K562 (cell line): ENCODE measurements at regions not wholly inside any gene's neighbourhood (a gene's known extent, or its start where the extent isn't known, plus 50 kb on each side); places are given as distances from the start of the nearest gene placed in this dataset.

Experiments used
- ATAC-seq: fragments of 200-7000 bp; cut with Tn5 transposase; 3 replicates; pipeline ENCODE4 v1.9.1; 2020; ENCODE audit warnings: moderate library complexity
- BruUV-seq: library from RNA; stranded (reverse); fragments of 400-500 nt; replicated peaks from 2 replicates; lab custom pipeline; 2021; lab: Mats Ljungman, UMichigan
- CTCF ChIA-PET: fragments of 300-600 bp; formaldehyde crosslinking; extraction: SDS; loops from one replicate; lab custom pipeline; 2021; ENCODE audit warnings: low intra/inter-chr PET ratio; lab: Yijun Ruan, JAX
- POLR2A ChIA-PET: fragments of 300-600, 350-650 bp; sonication (Branson Sonifier 250); formaldehyde crosslinking; extraction: SDS; loops from one replicate; lab custom pipeline; 2021; ENCODE audit warnings: antibody characterized with exemption, inconsistent platforms; lab: Yijun Ruan, JAX
- DNase-seq, 4 experiments: peaks; one replicate each; pipeline versions ENCODE4 v3.0.0 to v3.0.0-alpha.2; 2011 to 2018; ENCODE audit warnings: low spot score in 3 of 4, mixed read lengths in 3 of 4; ENCODE audit errors: extremely low read depth in 1 of 4
- FAIRE-seq: peaks from 2 replicates; lab custom pipeline; 2011; peaks lifted over from hg19 to GRCh38; lab: Jason Lieb, UNC
- H2AFZ ChIP-seq: 2 replicates; pipeline ENCODE4 v1.6.0; 2011; ENCODE audit warnings: low read depth, low read length, control low read depth, inconsistent platforms
- H3K27ac ChIP-seq: fragments of 200-600 bp; 3 replicates; pipeline ENCODE4 v1.8.0; 2011; ENCODE audit warnings: low read depth, mild to moderate bottlenecking, control low read depth, inconsistent platforms, low read length, moderate library complexity, mixed read lengths; ENCODE audit errors: extremely low read depth
- H3K27me3 ChIP-seq, 2 experiments: fragments of 300-600 bp in 1 of 2; 2 replicates in 1 of 2; 3 replicates in 1 of 2; pipeline versions ENCODE4 v1.6.0 to v1.8.0; 2011; ENCODE audit warnings: inconsistent platforms in 2 of 2, low read length in 2 of 2, mild to moderate bottlenecking in 1 of 2, mixed read lengths in 1 of 2, moderate library complexity in 1 of 2; ENCODE audit not compliant: control insufficient read depth in 2 of 2, insufficient read depth in 2 of 2
- H3K36me3 ChIP-seq: fragments of 300-600 bp; 3 replicates; pipeline ENCODE4 v1.8.0; 2011; ENCODE audit warnings: mild to moderate bottlenecking, low read length, inconsistent platforms; ENCODE audit not compliant: control insufficient read depth, insufficient read depth
- H3K4me1 ChIP-seq, 2 experiments: fragments of 200-600 bp in 1 of 2; replicated peaks in 1 of 2; 2 replicates in 1 of 2; 3 replicates in 1 of 2; pipeline versions ENCODE4 v1.5.1 to v1.8.0; 2011; ENCODE audit warnings: inconsistent platforms in 2 of 2, low read length in 2 of 2, mild to moderate bottlenecking in 1 of 2, mixed read lengths in 1 of 2, moderate library complexity in 1 of 2; ENCODE audit not compliant: control insufficient read depth in 2 of 2, insufficient read depth in 2 of 2
- H3K4me2 ChIP-seq: 2 replicates; pipeline ENCODE4 v1.6.1; 2011; ENCODE audit warnings: low read length, control low read depth, inconsistent platforms, mixed read lengths; ENCODE audit not compliant: insufficient read depth
- H3K4me3 ChIP-seq: fragments of 200-600 bp; sonication (generic), shearing (Covaris generic); 2 replicates; pipeline ENCODE4 v1.5.1; 2016; ENCODE audit warnings: control low read depth, inconsistent platforms
- H3K79me2 ChIP-seq: fragments of 200-600 bp; 3 replicates; pipeline ENCODE4 v1.8.0; 2011; ENCODE audit warnings: low read length, inconsistent platforms; ENCODE audit not compliant: control insufficient read depth, insufficient read depth
- H3K9ac ChIP-seq, 2 experiments: 2 replicates each; pipeline versions ENCODE4 v1.6.0 to v1.6.1; 2011; ENCODE audit warnings: low read depth in 2 of 2, low read length in 2 of 2, control low read depth in 1 of 2, inconsistent platforms in 1 of 2, mild to moderate bottlenecking in 1 of 2, mixed read lengths in 1 of 2; ENCODE audit not compliant: insufficient read depth in 1 of 2
- H3K9me1 ChIP-seq: one replicate; pipeline ENCODE4 v1.6.0; 2011; ENCODE audit warnings: inconsistent platforms, mild to moderate bottlenecking, low read length, moderate library complexity; ENCODE audit not compliant: control insufficient read depth, insufficient read depth
- H3K9me3 ChIP-seq: replicated peaks from 2 replicates; pipeline ENCODE4 v1.5.1; 2011; ENCODE audit warnings: low read depth, low read length, inconsistent platforms; ENCODE audit not compliant: control insufficient read depth, insufficient read depth
- H4K20me1 ChIP-seq: replicated peaks from 2 replicates; pipeline ENCODE4 v1.6.1; 2011; ENCODE audit warnings: low read length, inconsistent platforms, mixed read lengths; ENCODE audit not compliant: control insufficient read depth, insufficient read depth
- FOXM1 ChIP-seq, 2 experiments: fragments of 450-650 bp in 1 of 2; sonication (generic) in 1 of 2; formaldehyde crosslinking in 1 of 2; IDR thresholded peaks; 2 replicates each; pipeline versions ENCODE4 v1.6.1 to v1.9.0; 2017 to 2022; ENCODE audit warnings: low read depth in 2 of 2, mild to moderate bottlenecking in 2 of 2, missing genetic modification reagents in 1 of 2, moderate library complexity in 1 of 2
- RREB1 ChIP-seq: fragments of 250-450 bp; sonication (Bioruptor Pico); IDR thresholded peaks from 2 replicates; pipeline ENCODE4 v1.4.0; 2020
- SOX6 ChIP-seq: fragments of 450-650 bp; IDR thresholded peaks from 2 replicates; pipeline ENCODE4 v1.6.1; 2014; ENCODE audit warnings: mild to moderate bottlenecking
- ZBTB49 ChIP-seq: sonication (generic); formaldehyde crosslinking; IDR thresholded peaks from 2 replicates; pipeline ENCODE4 v1.8.0; 2022; ENCODE audit warnings: missing genetic modification reagents, mild to moderate bottlenecking, borderline replicate concordance
- ZNF707 ChIP-seq: fragments of 250-450 bp; sonication (Bioruptor Pico); conservative IDR thresholded peaks from 2 replicates; pipeline ENCODE4 v1.8.0; 2022; ENCODE audit warnings: inconsistent platforms, mild to moderate bottlenecking, moderate library complexity
- WGBS: fragments of 100-300 bp; shearing (Covaris generic); methylation state at CpG from one replicate; pipeline ENCODE4 v1.1.6; 2016; ENCODE audit warnings: low coverage, mixed read lengths; ENCODE audit not compliant: insufficient coverage; ENCODE audit errors: missing lambda C conversion rate; 5-methylcytosine and 5-hydroxymethylcytosine counted together
- in situ Hi-C: fragments of 300-500 bp; cut with MboI; formaldehyde crosslinking; loops from 4 replicates; pipeline ENCODE4 v1.15.0; 2018; ENCODE audit warnings: inconsistent platforms, mixed read lengths
- intact Hi-C: fragments of 100-400 bp; cut with micrococcal nuclease; formaldehyde crosslinking; loops from 2 replicates; pipeline ENCODE4 v1.14.2; 2022
- TF ChIP-seq, protein P1 (sequence below): fragments of 450-650 bp; formaldehyde crosslinking; IDR thresholded peaks from 2 replicates; pipeline ENCODE4 v1.4.0; 2020; ENCODE audit warnings: mild to moderate bottlenecking, moderate library complexity

DNA sequence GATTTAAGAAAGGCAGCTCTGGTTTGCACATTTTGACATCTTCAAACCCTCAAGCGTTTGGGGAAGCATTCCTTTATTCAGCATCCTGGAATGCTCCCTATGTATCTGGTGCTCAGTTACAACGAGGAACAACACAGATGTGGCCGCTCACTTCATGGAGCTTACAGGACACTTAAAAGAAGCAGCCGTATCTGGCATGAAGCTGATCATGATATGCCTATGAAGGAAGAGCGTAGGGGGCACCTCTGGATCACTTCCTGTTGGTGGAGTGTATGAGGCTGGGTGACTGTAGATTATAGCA is 72.3 kb upstream of the TP53I11 start:
- Histone ChIP-seq H3K36me3 (no peaks in the 10 kb centered on the region), H3K4me2 (no peak overlapping the region), H3K4me3 (no peak overlapping the region), H3K27me3 (peaks cover 0 to 8% of the 10 kb centered on the region in 2 experiments; a peak in 2 of 5 replicates), H4K20me1 (no peaks in the 10 kb centered on the region; the same call in 1 of the 2 replicates), H3K9me3 (no peaks in the 10 kb centered on the region; the same call in 1 of the 2 replicates), H3K4me1 (no peaks in the 10 kb centered on the region), H3K9me1 (no peaks in the 10 kb centered on the region), H3K9ac (no peak overlapping the region), H2AFZ (no peak overlapping the region), H3K79me2 (no peaks in the 10 kb centered on the region), H3K27ac (no peak overlapping the region)
- FAIRE-seq (no peak), ATAC-seq (no peak), DNase-seq (no peak)
- WGBS: 2% methylated on average over 5 of the region's 5 CpGs
- CTCF ChIA-PET: no interaction called here
- no TSS peak for BruUV-seq
- POLR2A ChIA-PET: no interaction called here
- intact Hi-C loops (no loop called here), in situ Hi-C loops (no loop called here)
- no peak for TF ChIP-seq FOXM1 (IDR thresholded peaks at IDR 0.05; ENCODE audit: low read depth)
- no peak for TF ChIP-seq FOXM1 (CRISPR knock-in tag; IDR thresholded peaks at IDR 0.05; ENCODE audit: low read depth)
- TF ChIP-seq RREB1 (CRISPR knock-in tag): no peak
- TF ChIP-seq, protein P1, sequence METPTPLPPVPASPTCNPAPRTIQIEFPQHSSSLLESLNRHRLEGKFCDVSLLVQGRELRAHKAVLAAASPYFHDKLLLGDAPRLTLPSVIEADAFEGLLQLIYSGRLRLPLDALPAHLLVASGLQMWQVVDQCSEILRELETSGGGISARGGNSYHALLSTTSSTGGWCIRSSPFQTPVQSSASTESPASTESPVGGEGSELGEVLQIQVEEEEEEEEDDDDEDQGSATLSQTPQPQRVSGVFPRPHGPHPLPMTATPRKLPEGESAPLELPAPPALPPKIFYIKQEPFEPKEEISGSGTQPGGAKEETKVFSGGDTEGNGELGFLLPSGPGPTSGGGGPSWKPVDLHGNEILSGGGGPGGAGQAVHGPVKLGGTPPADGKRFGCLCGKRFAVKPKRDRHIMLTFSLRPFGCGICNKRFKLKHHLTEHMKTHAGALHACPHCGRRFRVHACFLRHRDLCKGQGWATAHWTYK (CRISPR knock-in tag): no peak
- TF ChIP-seq ZNF707 (CRISPR knock-in tag): no peak
- TF ChIP-seq SOX6: no peak
- TF ChIP-seq ZBTB49 (CRISPR knock-in tag): no peak
